ENCODE measurements at regions not wholly inside any gene's neighbourhood (a gene's known extent, or its start where the extent isn't known, plus 50 kb on each side); places are given as distances from the start of the nearest gene placed in this dataset.

- TF ChIP-seq STAT6 (CRISPR knock-in tag; conservative IDR thresholded peaks at IDR 0.05; ENCODE audit: low read depth) (no peak), ERG (CRISPR knock-in tag; IDR thresholded peaks at IDR 0.05) (no peak)
Observed at GRCh38 chr7:131733604-131734003, 177.2 kb upstream of the PODXL start (continued).

GRCh38 chr7:131727189-131727588, 170.8 kb upstream of the PODXL start:
- POLR2A ChIA-PET, result no interaction called here
- H3K27ac Mint-ChIP-seq, result no peak overlapping the region
- H3K36me3 Mint-ChIP-seq, result peaks cover 7% of the 10 kb centered on the region

GRCh38 chr7:131726686-131727085, 170.3 kb upstream of the PODXL start:
- peaks cover 7% of the 10 kb centered on the region for H3K36me3 Mint-ChIP-seq
- ChIA-PET CTCF (interaction anchor here (0.9 to 1.3 kb wide), 3 partner anchors 18 to 133 kb away, joined by 3 to 4 read pairs (median 3); no protein-coding TSS in a partner anchor), POLR2A (no interaction called here)
- DNase-seq (ENCODE audit: low spot score) (no peak), ATAC-seq (no peak)
- H3K9me3 Mint-ChIP-seq, result peaks cover 18% of the 10 kb centered on the region
- H3K4me1 Mint-ChIP-seq, result no peaks in the 10 kb centered on the region
- H3K27ac Mint-ChIP-seq, result no peak overlapping the region
- H3K4me3 Mint-ChIP-seq, result no peak overlapping the region
- H3K27me3 Mint-ChIP-seq (ENCODE audit: low read depth), result peaks cover 9% of the 10 kb centered on the region; the same call in 1 of the 2 replicates
- TF ChIP-seq ATF1 (CRISPR knock-in tag; IDR thresholded peaks at IDR 0.05) (no peak), FOXP1 (CRISPR knock-in tag; IDR thresholded peaks at IDR 0.05; ENCODE audit: borderline replicate concordance) (no peak), AFF4 (CRISPR knock-in tag; IDR thresholded peaks at IDR 0.05; ENCODE audit: borderline replicate concordance) (no peak), CDX4 (CRISPR knock-in tag; IDR thresholded peaks at IDR 0.05; ENCODE audit: borderline replicate concordance) (no peak), E2F1 (CRISPR knock-in tag; IDR thresholded peaks at IDR 0.05) (no peak), SMAD3 (CRISPR knock-in tag; IDR thresholded peaks at IDR 0.05; ENCODE audit: borderline replicate concordance) (no peak), ATF6 (CRISPR knock-in tag; IDR thresholded peaks at IDR 0.05) (no peak), ZNF263 (CRISPR knock-in tag; IDR thresholded peaks at IDR 0.05; ENCODE audit: low read depth) (no peak)

More at GRCh38 chr7:131727189-131727588, 170.8 kb upstream of the PODXL start:
- Mint-ChIP-seq H3K4me3 (no peak overlapping the region), H3K4me1 (no peaks in the 10 kb centered on the region), H3K9me3 (peaks cover 23% of the 10 kb centered on the region), H3K27me3 (ENCODE audit: low read depth) (peaks cover 9% of the 10 kb centered on the region; the same call in 1 of the 2 replicates)
- CTCF ChIA-PET, result interaction anchor here (1.2 to 1.3 kb wide), 2 partner anchors 38 to 132 kb away, joined by 3 to 4 read pairs; no protein-coding TSS in a partner anchor
- TF ChIP-seq ZNF232 (CRISPR knock-in tag; IDR thresholded peaks at IDR 0.05), result no peak
- no peak for TF ChIP-seq NR2C2 (CRISPR knock-in tag; IDR thresholded peaks at IDR 0.05)
- TF ChIP-seq ESRRA (CRISPR knock-in tag; IDR thresholded peaks at IDR 0.05; ENCODE audit: borderline replicate concordance), result no peak
- TF ChIP-seq ZNF512 (CRISPR knock-in tag; IDR thresholded peaks at IDR 0.05; ENCODE audit: borderline replicate concordance), result no peak
- TF ChIP-seq ATF3 (CRISPR knock-in tag; conservative IDR thresholded peaks at IDR 0.05), result no peak
- no peak for ATAC-seq
- no peak for DNase-seq (ENCODE audit: low spot score)
